Hepatocyte (in vitro differentiated cells): ENCODE measurements at regions not wholly inside any gene's neighbourhood (a gene's known extent, or its start where the extent isn't known, plus 50 kb on each side); places are given as distances from the start of the nearest gene placed in this dataset.

Source experiments
- DNase-seq: peaks from one replicate; pipeline ENCODE4 v3.0.0-alpha.2; 2016; ENCODE audit warnings: low spot score
- H2AFZ ChIP-seq: fragments of 200-600 bp; sonication (generic); 2 replicates; pipeline ENCODE4 v1.6.0; 2016; ENCODE audit warnings: antibody characterized with exemption, mild to moderate bottlenecking
- H3K27ac ChIP-seq: fragments of 200-600 bp; sonication (generic); 2 replicates; pipeline ENCODE4 v1.5.1; 2016; ENCODE audit warnings: mild to moderate bottlenecking
- H3K27me3 ChIP-seq: fragments of 200-600 bp; sonication (generic); 2 replicates; pipeline ENCODE4 v1.6.1; 2016
- H3K36me3 ChIP-seq: fragments of 200-600 bp; sonication (generic); replicated peaks from 2 replicates; pipeline ENCODE4 v1.5.1; 2016; ENCODE audit warnings: low read depth; ENCODE audit not compliant: insufficient read depth
- H3K4me1 ChIP-seq: fragments of 200-600 bp; sonication (generic); 2 replicates; pipeline ENCODE4 v1.5.1; 2016; ENCODE audit warnings: mild to moderate bottlenecking, moderate library complexity; ENCODE audit not compliant: insufficient read depth
- H3K4me2 ChIP-seq: fragments of 200-600 bp; sonication (generic); 2 replicates; pipeline ENCODE4 v1.6.0; 2016
- H3K4me3 ChIP-seq: fragments of 200-600 bp; sonication (generic); 2 replicates; pipeline ENCODE4 v1.5.1; 2016; ENCODE audit warnings: mild to moderate bottlenecking
- H3K79me2 ChIP-seq: fragments of 200-600 bp; sonication (generic); 2 replicates; pipeline ENCODE4 v1.6.0; 2017; ENCODE audit warnings: mild to moderate bottlenecking
- H3K9me2 ChIP-seq: fragments of 200-600 bp; sonication (generic); replicated peaks from 2 replicates; pipeline ENCODE4 v1.6.0; 2017; ENCODE audit warnings: mild to moderate bottlenecking; ENCODE audit not compliant: insufficient read depth
- H3K9me3 ChIP-seq: fragments of 200-600 bp; sonication (generic); 2 replicates; pipeline ENCODE4 v1.5.1; 2016; ENCODE audit warnings: low read depth, mild to moderate bottlenecking
- H4K20me1 ChIP-seq: fragments of 200-600 bp; sonication (generic); 2 replicates; pipeline ENCODE4 v1.6.0; 2016; ENCODE audit warnings: mild to moderate bottlenecking; ENCODE audit not compliant: insufficient read depth, poor library complexity, severe bottlenecking
- EZH2 ChIP-seq: fragments of 200-600 bp; sonication (generic); IDR thresholded peaks from 2 replicates; pipeline ENCODE4 v1.6.1; 2016; ENCODE audit warnings: antibody characterized with exemption, mild to moderate bottlenecking, borderline replicate concordance
- EZH2phosphoT487 ChIP-seq: fragments of 200-600 bp; sonication (generic); IDR thresholded peaks from one replicate; pipeline ENCODE4 v1.6.1; 2018; ENCODE audit warnings: antibody characterized with exemption, mild to moderate bottlenecking, low read depth, moderate library complexity; ENCODE audit not compliant: unreplicated experiment, severe bottlenecking
- WGBS: methylation state at CpG from one replicate; pipeline ENCODE4 v1.1.6; 2016; ENCODE audit warnings: low lambda C conversion rate; ENCODE audit errors: missing lambda C conversion rate; 5-methylcytosine and 5-hydroxymethylcytosine counted together
- TF ChIP-seq, protein P1 (sequence below): fragments of 200-600 bp; sonication (generic); IDR thresholded peaks from 2 replicates; pipeline ENCODE4 v1.5.1; 2016; ENCODE audit warnings: antibody characterized with exemption, mild to moderate bottlenecking; ENCODE audit not compliant: poor library complexity

DNA sequence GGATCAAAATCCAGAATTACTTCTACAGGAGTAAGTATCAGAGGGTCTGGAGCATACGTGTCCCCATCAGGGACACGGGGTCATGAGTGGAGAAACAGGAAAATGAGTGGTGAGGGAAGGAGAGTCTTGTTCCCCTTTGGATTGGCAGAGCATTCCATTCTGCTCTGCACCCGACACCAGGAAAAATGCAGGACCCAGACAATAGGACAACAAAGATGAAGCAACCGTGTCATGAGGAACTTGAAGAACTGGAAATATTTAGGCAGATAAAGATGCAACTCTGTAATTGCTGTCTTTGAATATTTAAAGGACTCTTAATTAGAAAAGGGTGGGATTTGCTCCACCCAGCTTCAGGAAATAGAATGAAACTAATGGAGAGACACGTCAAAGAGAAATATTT, 89.0 kb upstream of the BLID start:
- Histone ChIP-seq H4K20me1 (no peaks in the 10 kb centered on the region), H2AFZ (no peak overlapping the region), H3K9me2 (no peaks in the 10 kb centered on the region), H3K79me2 (peaks cover 11% of the 10 kb centered on the region), H3K36me3 (no peaks in the 10 kb centered on the region), H3K4me1 (peaks cover 35% of the 10 kb centered on the region), H3K9me3 (no peaks in the 10 kb centered on the region), H3K4me2 (no peak overlapping the region), H3K27me3 (no peaks in the 10 kb centered on the region), H3K4me3 (no peak overlapping the region), H3K27ac (no peak overlapping the region)
- TF ChIP-seq EZH2phosphoT487 (no peak), EZH2 (no peak)
- TF ChIP-seq, protein P1, sequence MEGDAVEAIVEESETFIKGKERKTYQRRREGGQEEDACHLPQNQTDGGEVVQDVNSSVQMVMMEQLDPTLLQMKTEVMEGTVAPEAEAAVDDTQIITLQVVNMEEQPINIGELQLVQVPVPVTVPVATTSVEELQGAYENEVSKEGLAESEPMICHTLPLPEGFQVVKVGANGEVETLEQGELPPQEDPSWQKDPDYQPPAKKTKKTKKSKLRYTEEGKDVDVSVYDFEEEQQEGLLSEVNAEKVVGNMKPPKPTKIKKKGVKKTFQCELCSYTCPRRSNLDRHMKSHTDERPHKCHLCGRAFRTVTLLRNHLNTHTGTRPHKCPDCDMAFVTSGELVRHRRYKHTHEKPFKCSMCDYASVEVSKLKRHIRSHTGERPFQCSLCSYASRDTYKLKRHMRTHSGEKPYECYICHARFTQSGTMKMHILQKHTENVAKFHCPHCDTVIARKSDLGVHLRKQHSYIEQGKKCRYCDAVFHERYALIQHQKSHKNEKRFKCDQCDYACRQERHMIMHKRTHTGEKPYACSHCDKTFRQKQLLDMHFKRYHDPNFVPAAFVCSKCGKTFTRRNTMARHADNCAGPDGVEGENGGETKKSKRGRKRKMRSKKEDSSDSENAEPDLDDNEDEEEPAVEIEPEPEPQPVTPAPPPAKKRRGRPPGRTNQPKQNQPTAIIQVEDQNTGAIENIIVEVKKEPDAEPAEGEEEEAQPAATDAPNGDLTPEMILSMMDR: no peak
- WGBS: 76% methylated on average over 5 of the region's 5 CpGs
- DNase-seq: no peak

DNA sequence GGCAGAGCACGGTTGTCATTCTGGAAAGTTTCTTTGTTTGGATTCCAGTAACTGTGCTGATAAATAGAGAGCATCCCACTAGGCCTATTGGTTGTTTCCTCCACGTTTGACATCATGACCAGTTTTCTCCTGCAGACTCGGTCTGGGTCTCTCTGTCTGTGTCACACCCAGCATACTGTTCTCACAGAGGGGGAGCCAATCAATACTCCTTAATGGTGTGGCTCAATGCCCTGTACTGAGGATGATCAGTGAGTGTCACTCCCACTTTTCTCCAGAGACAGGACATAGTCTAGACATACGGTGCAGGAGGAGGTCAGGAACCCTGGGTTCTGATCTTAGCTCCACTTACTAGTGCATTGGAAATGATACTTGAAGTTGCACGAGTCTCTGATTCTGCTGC, 88.2 kb upstream of the BLID start:
- Histone ChIP-seq H3K79me2 (peaks cover 17% of the 10 kb centered on the region), H3K36me3 (no peaks in the 10 kb centered on the region), H3K4me3 (no peak overlapping the region), H3K9me3 (no peaks in the 10 kb centered on the region), H3K4me1 (peaks cover 32% of the 10 kb centered on the region), H2AFZ (no peak overlapping the region), H3K27ac (no peak overlapping the region), H3K9me2 (no peaks in the 10 kb centered on the region), H4K20me1 (no peaks in the 10 kb centered on the region), H3K4me2 (no peak overlapping the region), H3K27me3 (no peaks in the 10 kb centered on the region)
- DNase-seq: no peak
- no peak for TF ChIP-seq EZH2phosphoT487
- TF ChIP-seq EZH2: no peak
- TF ChIP-seq, protein P1: no peak
- WGBS: 63% methylated on average over 5 of the region's 5 CpGs

DNA sequence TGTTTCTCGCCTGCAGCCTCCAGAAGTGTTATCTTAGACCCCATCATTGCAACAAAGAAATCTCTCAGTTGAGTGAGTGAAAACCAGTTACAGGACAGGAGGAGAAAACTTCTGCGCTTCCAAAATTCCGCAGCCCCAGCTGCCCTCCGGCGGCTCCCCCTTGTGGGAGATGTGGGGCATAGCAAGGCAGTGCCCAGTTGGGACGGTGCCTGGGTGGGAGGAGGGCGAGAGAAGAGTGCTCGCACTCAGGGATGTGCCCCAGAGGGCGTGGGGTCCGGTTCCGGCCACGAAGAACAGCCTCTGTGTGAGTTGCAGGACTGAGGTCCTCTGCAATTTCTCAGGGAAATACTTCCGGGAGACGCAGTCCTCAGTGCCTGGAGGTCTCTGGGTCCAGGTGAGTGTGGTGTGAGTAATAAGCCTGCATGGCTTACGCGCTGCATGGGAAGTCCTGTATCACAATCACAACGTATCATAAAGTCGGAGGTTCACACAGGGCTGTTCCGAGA, 87.0 kb upstream of the BLID start:
- H3K27me3 ChIP-seq: no peaks in the 10 kb centered on the region
- H4K20me1 ChIP-seq: no peaks in the 10 kb centered on the region
- peaks cover 23% of the 10 kb centered on the region for H3K4me1 ChIP-seq
- H3K79me2 ChIP-seq: peaks cover 17% of the 10 kb centered on the region
- peak; percentile 78 for DNase-seq
- H2AFZ ChIP-seq: no peak overlapping the region
- TF ChIP-seq EZH2 (no peak), EZH2phosphoT487 (no peak)
- TF ChIP-seq, protein P1: peak; percentile 93
- peak overlapping the region; percentile 73 for H3K4me2 ChIP-seq
- 23% methylated on average over 19 of the region's 19 CpGs for WGBS
- H3K4me3 ChIP-seq: peak overlapping the region; percentile 10
- H3K36me3 ChIP-seq: no peaks in the 10 kb centered on the region
- peak overlapping the region; percentile 68 for H3K27ac ChIP-seq
- H3K9me2 ChIP-seq: no peaks in the 10 kb centered on the region
- H3K9me3 ChIP-seq: no peaks in the 10 kb centered on the region
